GM18858 (cell line): ENCODE measurements at regions not wholly inside any gene's neighbourhood (a gene's known extent, or its start where the extent isn't known, plus 50 kb on each side); places are given as distances from the start of the nearest gene placed in this dataset.
"Not testable (repeated sequence)": the region's sequence is repeated elsewhere in the genome, so short reads cannot be mapped to it uniquely, and the experiment has no call there.

Experiments
- ATAC-seq: cut with Tn5 transposase; IDR thresholded peaks from one replicate; pipeline ENCODE4 v1.9.1; 2021; ENCODE audit not compliant: unreplicated experiment

DNA sequence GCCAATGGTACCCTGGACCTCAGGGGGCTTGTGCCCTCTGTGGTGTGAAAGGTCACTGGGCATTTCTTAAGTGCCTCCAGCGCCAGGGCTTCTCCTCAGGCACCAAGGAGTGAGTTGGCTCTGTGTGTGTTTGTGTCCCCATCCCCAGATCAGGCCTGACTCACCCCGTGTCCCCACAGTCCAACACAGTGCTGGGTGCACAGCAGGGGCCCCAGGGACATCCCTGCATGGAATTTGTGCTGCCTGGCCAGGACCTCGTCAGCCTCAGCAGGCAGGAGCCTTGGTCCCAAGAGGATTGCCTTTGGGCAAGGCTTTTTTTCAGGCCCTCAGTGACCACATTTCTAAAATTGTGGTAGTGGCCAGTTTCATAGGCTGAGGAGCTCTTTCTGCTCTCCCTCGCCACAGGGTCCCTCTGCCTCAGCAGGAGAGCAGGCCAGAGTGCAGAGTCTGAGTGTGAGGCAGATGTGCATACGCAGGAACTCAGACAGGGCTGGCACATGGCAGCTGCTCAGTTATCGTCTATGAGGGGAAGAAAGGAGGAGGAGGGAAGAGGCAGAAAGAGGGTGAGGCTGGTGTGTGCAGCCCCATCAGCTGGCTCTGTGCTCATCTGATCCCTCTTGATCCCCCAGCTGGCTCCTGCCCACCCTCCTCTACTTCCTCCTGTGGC lies 215.6 kb downstream of the RPLP1 start:
- no peak for ATAC-seq

- peak; percentile 44 for ATAC-seq
Observed at GRCh38 chr15:69668963-69669362, 216.3 kb downstream of the RPLP1 start.

GRCh38 chr15:69669446-69669845 lies 216.8 kb downstream of the RPLP1 start:
- ATAC-seq: no peak

- no peak for ATAC-seq
Observed at GRCh38 chr15:69673291-69673881, 220.8 kb downstream of the RPLP1 start.

DNA sequence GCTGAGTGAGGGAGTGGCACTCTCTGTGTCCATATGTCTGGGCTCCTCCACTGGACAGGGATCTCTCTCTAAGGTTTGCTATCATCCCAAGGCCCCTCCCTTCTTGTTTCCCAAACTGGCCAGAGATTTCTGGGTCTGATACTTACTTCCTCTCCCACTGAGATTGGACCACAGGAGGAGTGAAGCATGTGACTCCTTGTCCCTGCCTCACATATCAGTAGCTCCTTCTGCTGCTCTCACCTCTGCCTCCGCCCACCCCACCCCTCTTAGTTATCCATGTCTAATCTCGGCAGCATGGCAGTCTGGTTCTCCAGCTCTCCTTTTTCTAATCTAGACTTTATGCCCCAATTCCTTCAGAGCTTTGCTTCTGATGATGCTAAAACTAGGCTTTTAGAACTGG lies 223.1 kb downstream of the RPLP1 start:
- no peak for ATAC-seq

DNA sequence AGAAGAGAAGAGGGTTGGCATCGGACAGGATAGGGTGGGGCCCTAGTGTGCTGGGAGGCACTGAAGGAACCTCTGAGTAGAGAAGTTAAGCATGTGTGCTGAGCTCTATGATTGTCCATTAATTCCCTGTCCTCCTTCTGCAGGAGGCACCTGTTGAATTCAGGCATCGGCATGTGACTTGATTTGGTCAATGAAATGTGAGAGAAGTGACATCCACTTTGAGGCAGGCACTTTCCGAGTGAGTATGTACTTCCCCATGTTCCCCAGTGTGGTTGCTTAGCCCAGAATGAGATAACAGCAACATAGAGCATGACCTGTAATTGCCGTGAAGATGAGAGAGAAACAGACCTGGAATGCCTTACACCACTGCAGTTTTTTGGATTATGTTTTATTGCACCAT lies 224.8 kb downstream of the RPLP1 start:
- ATAC-seq: no peak

GRCh38 chr15:69679623-69680228 lies 227.1 kb downstream of the RPLP1 start:
- ATAC-seq: peak; percentile 80

GRCh38 chr15:69684823-69685222 lies 232.2 kb downstream of the RPLP1 start:
- ATAC-seq: not testable (repeated sequence)

DNA sequence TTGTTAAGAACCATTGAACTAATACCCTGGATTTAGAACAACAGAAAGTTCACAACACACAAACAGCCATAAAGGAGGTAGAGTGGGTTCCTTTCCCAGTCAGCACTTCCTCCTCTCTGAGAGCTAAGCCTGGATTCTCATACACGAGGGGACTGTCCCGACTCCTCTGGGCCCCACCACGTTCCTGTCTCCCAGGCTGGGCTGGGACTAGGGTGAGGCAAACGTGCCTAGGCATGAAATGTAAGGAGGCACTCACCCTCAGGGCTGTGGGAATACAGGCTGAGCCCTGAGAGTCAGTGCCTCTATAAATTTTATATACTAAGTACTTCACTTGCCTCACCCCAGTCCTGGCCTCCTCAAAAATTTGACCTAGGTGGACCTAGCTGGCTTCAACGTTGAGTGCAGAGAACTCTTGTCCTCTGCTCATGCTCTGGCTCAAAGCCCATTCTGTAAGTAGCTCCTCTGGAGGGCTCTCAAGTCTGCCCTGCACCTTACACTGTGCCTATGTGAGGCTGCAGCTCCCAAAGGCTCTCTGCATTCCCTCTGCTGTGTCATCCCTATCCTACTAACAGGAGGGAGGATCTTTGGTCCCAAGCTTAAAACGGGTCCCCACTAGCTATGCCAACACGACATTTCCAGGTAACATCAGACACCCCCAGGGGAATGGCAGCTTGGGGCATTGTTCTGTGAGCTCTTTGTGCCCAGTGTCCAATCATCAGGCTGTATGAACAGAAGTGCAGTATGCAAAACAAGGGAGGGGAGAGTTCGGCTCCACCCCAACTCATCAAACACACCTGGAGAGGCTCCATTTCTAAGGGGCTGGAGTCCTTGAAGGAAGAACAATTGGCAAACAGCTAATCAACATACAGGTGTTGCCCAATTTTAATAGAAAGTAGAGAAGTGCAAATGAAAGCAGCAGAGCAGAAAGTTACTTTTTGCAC lies 233.2 kb downstream of the RPLP1 start:
- ATAC-seq: no peak

DNA sequence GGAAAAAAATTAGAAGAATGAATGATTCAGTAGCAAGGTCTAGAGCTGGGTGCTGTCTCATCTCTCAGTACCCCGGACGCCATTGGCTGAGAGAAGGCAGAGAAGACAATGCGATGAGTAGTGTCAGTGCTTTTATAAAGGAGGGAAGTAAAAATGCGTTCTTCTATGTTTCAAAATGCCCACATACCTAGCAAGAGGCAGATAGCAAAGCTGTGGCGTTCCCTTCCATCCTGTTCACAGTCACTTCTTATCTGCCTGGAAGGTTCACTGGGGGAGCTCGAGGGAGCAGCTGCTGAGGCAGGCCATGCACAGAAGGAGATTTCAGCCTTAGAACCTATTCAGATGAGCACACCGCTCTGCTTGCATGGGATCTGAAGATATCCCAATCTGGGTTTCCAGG lies 234.0 kb downstream of the RPLP1 start:
- no peak for ATAC-seq

DNA sequence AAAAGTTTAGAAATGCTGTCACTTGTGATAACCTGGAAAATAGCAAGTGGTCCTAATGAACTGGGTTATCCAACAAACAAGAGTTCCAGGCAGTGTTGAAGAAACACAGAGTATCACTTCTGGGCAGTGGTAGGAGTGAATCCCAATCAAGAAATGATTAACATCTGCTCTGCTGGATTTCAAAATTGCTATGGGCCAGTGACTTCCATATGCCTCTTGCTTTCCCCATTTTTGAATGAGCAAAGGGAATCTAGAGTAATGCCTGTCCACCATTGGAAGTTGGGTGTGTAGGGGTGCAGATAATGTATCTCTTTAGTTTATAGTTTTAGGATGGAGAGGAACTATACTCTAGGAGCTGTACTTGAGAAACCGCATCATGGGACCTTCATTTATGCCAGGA lies 236.5 kb downstream of the RPLP1 start:
- no peak for ATAC-seq

DNA sequence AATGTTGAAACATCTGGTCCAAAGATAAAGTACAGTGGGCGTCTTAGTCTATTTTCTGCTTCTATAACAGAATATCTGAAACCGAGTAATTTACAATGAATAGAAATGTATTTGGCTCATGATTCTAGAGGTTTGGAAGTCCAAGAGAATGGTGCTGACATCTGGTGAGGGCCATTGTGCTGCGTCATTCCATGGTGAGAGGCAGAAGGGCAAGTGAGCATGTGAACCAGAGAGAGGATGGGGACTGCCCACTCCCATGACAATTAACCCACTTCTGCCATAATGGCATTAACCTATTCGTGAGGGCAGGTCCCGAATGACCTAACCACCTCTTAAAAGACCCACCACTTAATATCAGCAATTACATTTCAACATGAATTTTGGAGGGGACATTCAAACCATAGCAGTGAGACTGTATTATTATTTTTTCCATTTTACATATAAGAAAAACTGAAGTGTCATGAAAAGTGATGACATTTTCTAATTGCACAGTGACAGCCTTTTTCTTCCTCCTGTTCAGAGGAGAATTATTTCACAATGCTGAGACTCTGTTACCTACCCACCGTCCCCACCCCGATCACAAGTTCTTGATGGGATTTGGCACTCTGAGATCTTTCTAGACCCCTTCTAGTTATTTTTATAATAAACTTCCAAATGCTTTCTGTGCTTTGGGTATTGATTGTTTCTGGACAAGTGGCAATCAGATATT lies 238.8 kb downstream of the RPLP1 start:
- no peak for ATAC-seq

DNA sequence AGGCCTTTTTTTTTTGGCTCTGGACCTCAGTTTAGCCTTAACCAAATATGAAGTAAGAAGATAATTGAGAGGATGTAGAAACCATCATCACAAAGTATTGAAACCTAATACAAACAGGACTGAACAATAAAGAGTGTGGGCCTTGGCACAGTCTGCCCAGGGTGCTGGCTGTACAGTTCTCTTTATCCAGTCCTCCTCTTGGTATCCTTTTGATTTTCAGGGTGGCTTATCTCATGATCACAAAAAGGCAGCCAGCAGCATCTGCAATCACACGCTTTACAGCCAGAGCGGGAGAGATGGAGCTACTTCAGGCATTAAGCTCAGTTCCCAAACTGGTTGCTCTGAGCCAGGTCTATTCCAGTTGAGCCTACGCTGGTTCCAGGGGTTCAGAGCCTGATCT lies 239.7 kb downstream of the RPLP1 start:
- ATAC-seq: no peak

DNA sequence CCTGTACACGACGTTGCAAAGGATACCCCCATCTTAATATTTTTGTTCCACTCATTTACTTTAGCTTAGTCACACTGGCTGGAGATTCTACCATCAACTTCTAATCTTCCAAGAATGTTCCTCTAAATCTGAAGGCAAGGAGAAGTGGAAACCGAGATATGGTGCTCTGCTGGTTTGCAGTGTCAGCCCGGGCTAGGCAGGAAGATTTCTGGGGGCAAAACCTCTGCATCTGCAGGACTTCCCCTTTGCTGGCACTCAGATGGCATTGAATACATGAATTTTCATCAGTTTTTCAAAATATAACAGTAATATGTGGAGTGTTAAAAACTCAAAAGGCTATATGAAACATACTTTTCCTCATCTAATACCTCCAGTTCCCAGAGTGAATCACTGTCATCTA lies 240.4 kb downstream of the RPLP1 start:
- no peak for ATAC-seq

DNA sequence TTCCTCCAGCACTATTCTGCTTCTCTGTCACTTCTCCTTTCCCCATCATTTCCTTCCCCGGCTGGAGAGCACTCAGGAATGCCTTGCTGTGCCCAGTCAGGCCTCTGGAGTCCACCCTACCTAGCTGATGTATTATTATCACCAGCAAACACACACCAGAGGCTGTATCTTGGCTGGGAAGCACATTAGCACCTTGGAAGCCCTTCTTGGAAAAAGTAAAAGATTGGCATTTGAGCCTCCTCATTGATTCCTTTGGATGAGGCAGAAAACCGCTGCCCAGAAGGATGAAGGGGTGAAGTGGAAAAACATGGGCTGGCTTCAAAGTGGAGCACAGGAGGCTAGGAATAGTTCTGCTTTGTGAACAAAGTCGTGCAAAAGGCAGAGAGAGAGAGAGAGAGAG lies 244.3 kb downstream of the RPLP1 start:
- no peak for ATAC-seq

- no peak for ATAC-seq
Observed at GRCh38 chr15:69697916-69698315, 245.3 kb downstream of the RPLP1 start.

DNA sequence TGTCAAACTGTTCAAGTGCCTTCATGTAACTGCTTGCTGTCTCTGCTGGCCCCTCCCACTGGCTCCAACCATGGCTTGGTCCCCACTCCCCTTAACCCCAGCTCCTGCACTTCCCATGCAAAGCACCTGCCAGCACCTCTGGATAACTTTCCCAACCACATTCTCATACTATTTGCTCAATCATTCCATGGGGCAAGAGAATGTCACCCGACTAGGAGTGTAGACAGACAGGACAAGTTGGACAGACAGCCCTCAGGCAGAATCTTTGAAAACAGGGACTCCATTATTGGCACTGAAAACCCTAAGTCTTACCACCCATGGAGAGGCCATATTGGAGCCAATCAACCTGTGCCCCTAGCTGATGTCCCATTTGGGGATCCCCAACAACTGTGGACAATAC lies 246.5 kb downstream of the RPLP1 start:
- no peak for ATAC-seq

DNA sequence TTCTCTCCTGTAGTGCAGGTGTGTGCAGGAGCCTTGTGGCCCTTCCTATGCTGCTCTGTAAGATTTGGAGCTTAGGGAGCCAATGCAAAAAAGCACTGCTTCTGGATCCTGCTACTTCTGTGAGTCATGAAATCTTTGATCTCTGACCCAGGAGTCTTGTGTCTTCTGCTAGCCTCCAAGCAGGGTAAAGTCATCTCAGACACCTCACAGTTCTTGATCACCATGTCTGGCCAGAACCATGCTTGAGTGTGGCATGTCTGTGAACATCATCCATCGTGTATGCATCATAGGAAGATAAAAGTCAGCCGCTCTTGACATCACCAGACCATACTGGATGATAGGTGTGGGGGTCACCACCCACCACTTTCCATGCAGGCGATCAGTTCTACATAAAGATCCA lies 247.8 kb downstream of the RPLP1 start:
- no peak for ATAC-seq

- ATAC-seq: no peak
Observed at GRCh38 chr15:69701198-69701597, 248.6 kb downstream of the RPLP1 start.

DNA sequence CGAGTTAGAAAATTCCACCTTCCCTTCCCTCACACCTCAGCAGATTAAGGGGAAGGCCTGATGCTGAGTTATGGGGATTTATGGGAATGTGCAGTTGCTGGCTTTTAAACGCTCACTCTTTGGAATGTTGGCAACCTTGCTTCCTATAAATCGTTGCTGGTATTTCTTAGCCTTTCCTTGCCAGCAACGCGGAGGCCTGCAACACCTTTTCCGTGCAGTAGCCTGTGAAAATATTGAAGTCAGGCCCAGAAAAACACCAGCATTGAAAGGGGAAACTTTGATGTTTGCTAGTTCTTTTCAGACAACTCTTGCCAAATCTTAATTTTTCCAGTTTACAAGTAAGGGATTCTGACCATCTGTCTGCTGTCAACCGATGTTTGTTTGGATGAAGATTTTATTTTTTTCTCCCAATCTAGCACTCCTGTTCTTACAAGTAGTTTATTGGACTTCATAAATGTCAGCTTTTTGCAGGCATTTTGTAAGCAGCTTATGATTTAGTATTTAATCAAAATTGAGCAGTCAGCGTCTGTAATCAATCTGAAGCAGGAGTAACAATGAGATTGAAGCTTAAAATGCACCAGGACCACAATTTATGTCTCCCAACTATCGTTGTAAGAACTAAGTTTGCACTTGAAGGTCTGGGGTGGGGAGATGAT lies 251.0 kb downstream of the RPLP1 start:
- no peak for ATAC-seq
